HL-60 (cell line): ENCODE measurements at regions not wholly inside any gene's neighbourhood (a gene's known extent, or its start where the extent isn't known, plus 50 kb on each side); places are given as distances from the start of the nearest gene placed in this dataset.

Experiments
- DNase-seq, 2 experiments: peaks; one replicate each; pipeline ENCODE4 v3.0.0-alpha.2; 2010 to 2020; ENCODE audit warnings: low read depth in 1 of 2, low spot score in 1 of 2
- H3K27ac ChIP-seq: fragments of 250-450 bp; sonication (Bioruptor Pico); replicated peaks from 2 replicates; pipeline ENCODE4 v1.5.1; 2020; ENCODE audit warnings: mild to moderate bottlenecking, moderate library complexity
- H3K27me3 ChIP-seq: fragments of 250-450 bp; sonication (Bioruptor Pico); 2 replicates; pipeline ENCODE4 v1.5.1; 2021; ENCODE audit warnings: mild to moderate bottlenecking, moderate library complexity; ENCODE audit not compliant: insufficient read depth, poor library complexity, severe bottlenecking
- H3K4me3 ChIP-seq: replicated peaks from 2 replicates; pipeline ENCODE4 v1.5.1; 2011; ENCODE audit warnings: mild to moderate bottlenecking, control low read depth, low read length; ENCODE audit not compliant: insufficient read depth
- GABPA ChIP-seq: IDR thresholded peaks from 2 replicates; pipeline ENCODE4 v1.6.1; 2012; ENCODE audit warnings: low read depth
- POLR2AphosphoS5 ChIP-seq: IDR thresholded peaks from 2 replicates; pipeline ENCODE4 v1.6.1; 2012; ENCODE audit warnings: low read depth
- SPI1 ChIP-seq: IDR thresholded peaks from 2 replicates; pipeline ENCODE4 v1.6.1; 2012; ENCODE audit warnings: low read depth, mild to moderate bottlenecking, borderline replicate concordance
- TF ChIP-seq, protein P1 (sequence below): IDR thresholded peaks from one replicate; pipeline ENCODE4 v1.5.1; 2011; ENCODE audit warnings: low read length, control low read depth, inconsistent platforms; ENCODE audit not compliant: insufficient read depth
- TF ChIP-seq, protein P2 (sequence below): IDR thresholded peaks from 2 replicates; pipeline ENCODE4 v1.6.1; 2012; ENCODE audit warnings: low read depth; ENCODE audit not compliant: insufficient replicate concordance

DNA sequence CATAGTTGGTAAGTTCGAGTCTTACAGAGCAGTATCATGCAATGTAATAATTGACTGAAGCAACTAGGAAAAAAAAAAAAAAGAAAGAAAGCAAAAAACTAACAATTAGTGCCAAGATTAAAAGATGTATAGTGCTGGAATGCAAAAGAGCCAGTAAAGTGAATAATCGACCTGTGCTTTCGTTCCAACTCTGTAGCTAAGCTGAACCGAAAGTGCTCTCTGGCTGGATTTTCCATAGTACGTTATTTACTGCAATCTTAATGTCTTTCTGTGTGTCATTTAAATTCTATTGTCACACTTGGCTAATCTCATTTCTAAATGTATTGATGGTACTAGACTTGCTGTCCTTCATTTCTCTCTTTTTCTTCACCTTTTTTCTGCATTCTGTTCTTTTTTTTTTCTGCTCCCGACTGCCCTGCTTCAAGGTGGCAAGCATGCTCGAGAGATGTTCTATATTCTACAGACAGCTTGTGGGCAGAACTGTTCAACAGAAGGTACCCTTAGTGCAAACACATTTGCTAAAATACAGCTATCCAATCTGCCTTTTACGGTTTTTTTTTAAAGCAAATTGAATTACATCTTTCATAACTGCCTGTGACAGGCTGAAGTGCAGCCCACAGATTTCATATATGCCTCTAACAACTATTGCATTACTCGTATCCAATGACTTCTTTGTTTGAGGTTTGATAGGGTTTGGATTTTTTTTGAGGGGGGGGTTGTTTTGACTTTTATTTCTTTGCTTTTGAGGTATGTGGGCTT is 204.2 kb upstream of the MTNR1B start:
- Histone ChIP-seq H3K4me3 (no peak overlapping the region), H3K27me3 (peaks cover 3% of the 10 kb centered on the region), H3K27ac (no peak overlapping the region)
- TF ChIP-seq, protein P1, sequence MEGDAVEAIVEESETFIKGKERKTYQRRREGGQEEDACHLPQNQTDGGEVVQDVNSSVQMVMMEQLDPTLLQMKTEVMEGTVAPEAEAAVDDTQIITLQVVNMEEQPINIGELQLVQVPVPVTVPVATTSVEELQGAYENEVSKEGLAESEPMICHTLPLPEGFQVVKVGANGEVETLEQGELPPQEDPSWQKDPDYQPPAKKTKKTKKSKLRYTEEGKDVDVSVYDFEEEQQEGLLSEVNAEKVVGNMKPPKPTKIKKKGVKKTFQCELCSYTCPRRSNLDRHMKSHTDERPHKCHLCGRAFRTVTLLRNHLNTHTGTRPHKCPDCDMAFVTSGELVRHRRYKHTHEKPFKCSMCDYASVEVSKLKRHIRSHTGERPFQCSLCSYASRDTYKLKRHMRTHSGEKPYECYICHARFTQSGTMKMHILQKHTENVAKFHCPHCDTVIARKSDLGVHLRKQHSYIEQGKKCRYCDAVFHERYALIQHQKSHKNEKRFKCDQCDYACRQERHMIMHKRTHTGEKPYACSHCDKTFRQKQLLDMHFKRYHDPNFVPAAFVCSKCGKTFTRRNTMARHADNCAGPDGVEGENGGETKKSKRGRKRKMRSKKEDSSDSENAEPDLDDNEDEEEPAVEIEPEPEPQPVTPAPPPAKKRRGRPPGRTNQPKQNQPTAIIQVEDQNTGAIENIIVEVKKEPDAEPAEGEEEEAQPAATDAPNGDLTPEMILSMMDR, result no peak
- TF ChIP-seq GABPA (no peak), POLR2AphosphoS5 (no peak), SPI1 (no peak)
- TF ChIP-seq, protein P2, sequence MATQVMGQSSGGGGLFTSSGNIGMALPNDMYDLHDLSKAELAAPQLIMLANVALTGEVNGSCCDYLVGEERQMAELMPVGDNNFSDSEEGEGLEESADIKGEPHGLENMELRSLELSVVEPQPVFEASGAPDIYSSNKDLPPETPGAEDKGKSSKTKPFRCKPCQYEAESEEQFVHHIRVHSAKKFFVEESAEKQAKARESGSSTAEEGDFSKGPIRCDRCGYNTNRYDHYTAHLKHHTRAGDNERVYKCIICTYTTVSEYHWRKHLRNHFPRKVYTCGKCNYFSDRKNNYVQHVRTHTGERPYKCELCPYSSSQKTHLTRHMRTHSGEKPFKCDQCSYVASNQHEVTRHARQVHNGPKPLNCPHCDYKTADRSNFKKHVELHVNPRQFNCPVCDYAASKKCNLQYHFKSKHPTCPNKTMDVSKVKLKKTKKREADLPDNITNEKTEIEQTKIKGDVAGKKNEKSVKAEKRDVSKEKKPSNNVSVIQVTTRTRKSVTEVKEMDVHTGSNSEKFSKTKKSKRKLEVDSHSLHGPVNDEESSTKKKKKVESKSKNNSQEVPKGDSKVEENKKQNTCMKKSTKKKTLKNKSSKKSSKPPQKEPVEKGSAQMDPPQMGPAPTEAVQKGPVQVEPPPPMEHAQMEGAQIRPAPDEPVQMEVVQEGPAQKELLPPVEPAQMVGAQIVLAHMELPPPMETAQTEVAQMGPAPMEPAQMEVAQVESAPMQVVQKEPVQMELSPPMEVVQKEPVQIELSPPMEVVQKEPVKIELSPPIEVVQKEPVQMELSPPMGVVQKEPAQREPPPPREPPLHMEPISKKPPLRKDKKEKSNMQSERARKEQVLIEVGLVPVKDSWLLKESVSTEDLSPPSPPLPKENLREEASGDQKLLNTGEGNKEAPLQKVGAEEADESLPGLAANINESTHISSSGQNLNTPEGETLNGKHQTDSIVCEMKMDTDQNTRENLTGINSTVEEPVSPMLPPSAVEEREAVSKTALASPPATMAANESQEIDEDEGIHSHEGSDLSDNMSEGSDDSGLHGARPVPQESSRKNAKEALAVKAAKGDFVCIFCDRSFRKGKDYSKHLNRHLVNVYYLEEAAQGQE, result no peak
- no peak for DNase-seq

DNA sequence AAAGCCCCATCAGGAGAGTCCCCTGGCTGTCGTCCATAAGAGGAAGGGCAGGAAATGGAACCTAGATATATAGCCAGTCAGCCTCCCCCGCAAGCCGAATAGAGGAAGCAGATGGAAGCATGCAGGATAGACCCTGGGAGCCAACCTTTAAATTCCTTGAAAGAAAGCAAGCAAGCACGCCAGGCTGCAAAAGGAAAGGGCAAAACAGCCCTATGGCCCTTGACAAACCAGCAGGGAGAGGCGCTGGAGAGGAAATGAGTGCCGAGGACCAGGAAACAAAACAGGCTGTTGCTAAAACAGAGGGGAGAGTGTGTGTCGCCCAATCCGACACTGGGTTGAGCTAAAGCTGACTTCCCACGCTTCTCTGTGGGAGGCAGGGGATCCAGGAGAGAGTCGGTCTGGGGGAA is 203.5 kb upstream of the MTNR1B start:
- no peak for DNase-seq
- Histone ChIP-seq H3K27me3 (peaks cover 3% of the 10 kb centered on the region), H3K4me3 (no peak overlapping the region), H3K27ac (no peak overlapping the region)
- no peak for TF ChIP-seq POLR2AphosphoS5
- TF ChIP-seq, protein P1, result no peak
- TF ChIP-seq GABPA, result no peak
- TF ChIP-seq, protein P2, result no peak
- no peak for TF ChIP-seq SPI1

DNA sequence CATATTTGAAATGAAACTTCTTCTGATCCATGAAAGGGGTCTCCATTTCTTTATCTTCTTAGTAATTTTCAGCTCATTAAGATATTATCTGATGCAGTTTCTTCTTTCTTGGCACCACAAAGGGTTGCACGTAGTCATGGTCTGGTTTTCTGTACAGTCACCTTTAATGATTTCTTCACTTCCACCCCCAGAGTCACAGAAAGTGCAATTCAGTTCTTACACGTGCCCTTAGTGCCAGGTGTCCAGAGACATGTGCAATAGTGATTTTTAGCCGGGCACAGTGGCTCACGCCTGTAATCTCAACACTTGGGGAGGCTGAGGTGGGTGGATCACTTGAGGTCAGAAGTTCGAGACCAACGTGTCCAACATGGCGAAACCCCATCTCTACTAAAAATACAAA is 202.8 kb upstream of the MTNR1B start:
- Histone ChIP-seq H3K4me3 (no peak overlapping the region), H3K27me3 (peaks cover 3% of the 10 kb centered on the region), H3K27ac (no peak overlapping the region)
- TF ChIP-seq, protein P1, result no peak
- DNase-seq, result no peak

DNA sequence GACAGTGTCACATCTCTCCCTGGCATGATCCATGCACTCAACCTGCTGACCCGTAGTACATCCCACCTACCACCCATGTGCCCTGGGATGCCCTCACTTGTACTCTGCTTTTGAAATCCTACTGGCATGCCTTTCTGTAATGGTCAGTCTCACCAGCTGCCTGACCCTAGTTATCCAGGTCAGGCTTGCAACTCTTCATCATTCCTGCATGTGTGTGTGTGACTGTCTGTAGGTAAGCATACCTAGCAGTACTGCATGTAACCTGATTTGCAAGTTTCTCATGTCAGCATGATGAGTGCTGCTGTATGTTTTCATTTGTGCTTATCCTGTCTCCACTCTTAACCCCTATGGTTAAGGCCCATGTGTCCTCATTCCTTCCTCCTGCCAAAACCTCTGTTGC is 202.0 kb upstream of the MTNR1B start:
- H3K27me3 ChIP-seq, result peaks cover 3% of the 10 kb centered on the region
- no peak overlapping the region for H3K4me3 ChIP-seq
- H3K27ac ChIP-seq, result no peak overlapping the region
- no peak for DNase-seq
- TF ChIP-seq POLR2AphosphoS5, result no peak
- TF ChIP-seq, protein P1, result no peak
